PC-3 (cell line): ENCODE measurements at regions not wholly inside any gene's neighbourhood (a gene's known extent, or its start where the extent isn't known, plus 50 kb on each side); places are given as distances from the start of the nearest gene placed in this dataset.

Source experiments
- ATAC-seq: fragments of 200-7000 bp; cut with Tn5 transposase; 2 replicates; pipeline ENCODE4 v1.9.1; 2020; ENCODE audit warnings: mild to moderate bottlenecking, moderate library complexity
- BruUV-seq: library from RNA; stranded (reverse); fragments of 400-500 nt; replicated peaks from 2 replicates; lab custom pipeline; 2021; lab: Mats Ljungman, UMichigan
- CTCF ChIA-PET: fragments of 300-600 bp; sonication (Branson Sonifier 250); formaldehyde crosslinking; loops from one replicate; lab custom pipeline; 2022; ENCODE audit warnings: antibody characterized with exemption; lab: Charles Lee
- POLR2A ChIA-PET: fragments of 300-600 bp; sonication (Branson Sonifier 250); formaldehyde crosslinking; loops from one replicate; lab custom pipeline; 2022; ENCODE audit warnings: antibody characterized with exemption; ENCODE audit not compliant: unreplicated experiment; lab: Charles Lee
- DNase-seq: peaks from one replicate; pipeline ENCODE4 v3.0.0-alpha.2; 2015
- H2AFZ ChIP-seq: fragments of 300-600 bp; sonication (generic); 2 replicates; pipeline ENCODE4 v1.6.0; 2016; ENCODE audit warnings: antibody characterized with exemption, low read length
- H3F3A ChIP-seq: fragments of 300-600 bp; sonication (generic); one replicate; pipeline ENCODE4 v1.6.0; 2017; ENCODE audit warnings: antibody characterized with exemption, low read length, control low read depth, mild to moderate bottlenecking; ENCODE audit not compliant: unreplicated experiment
- H3K27ac ChIP-seq: fragments of 300-600 bp; sonication (generic); 2 replicates; pipeline ENCODE4 v1.5.1; 2016; ENCODE audit warnings: mild to moderate bottlenecking, low read length
- H3K27me3 ChIP-seq: fragments of 300-600 bp; sonication (generic); 2 replicates; pipeline ENCODE4 v1.6.1; 2016; ENCODE audit warnings: low read length, mixed read lengths
- H3K36me3 ChIP-seq: fragments of 300-600 bp; sonication (generic); 2 replicates; pipeline ENCODE4 v1.6.1; 2016; ENCODE audit warnings: low read depth, mixed run types, low read length, mixed read lengths
- H3K4me1 ChIP-seq: fragments of 300-600 bp; sonication (generic); 2 replicates; pipeline ENCODE4 v1.5.1; 2016; ENCODE audit warnings: low read length; ENCODE audit not compliant: insufficient read depth
- H3K4me2 ChIP-seq: fragments of 300-600 bp; sonication (generic); 2 replicates; pipeline ENCODE4 v1.6.0; 2016; ENCODE audit warnings: low read length
- H3K4me3 ChIP-seq: fragments of 300-600 bp; sonication (generic); 2 replicates; pipeline ENCODE4 v1.5.1; 2016; ENCODE audit warnings: mild to moderate bottlenecking, low read length, mixed read lengths
- H3K79me2 ChIP-seq: fragments of 300-600 bp; sonication (generic); 2 replicates; pipeline ENCODE4 v1.6.1; 2017; ENCODE audit warnings: low read length, mixed read lengths
- H3K9ac ChIP-seq: fragments of 300-600 bp; sonication (generic); 2 replicates; pipeline ENCODE4 v1.6.0; 2016; ENCODE audit warnings: mild to moderate bottlenecking, low read length
- H3K9me2 ChIP-seq: fragments of 300-600 bp; sonication (generic); replicated peaks from 2 replicates; pipeline ENCODE4 v1.6.1; 2016; ENCODE audit warnings: mixed run types, low read length, mixed read lengths
- H3K9me3 ChIP-seq: fragments of 300-600 bp; sonication (generic); 2 replicates; pipeline ENCODE4 v1.6.1; 2016; ENCODE audit warnings: low read length, mixed read lengths
- H4K20me1 ChIP-seq: fragments of 300-600 bp; sonication (generic); 2 replicates; pipeline ENCODE4 v1.6.1; 2016; ENCODE audit warnings: low read length, mixed read lengths
- EZH2 ChIP-seq: fragments of 300-600 bp; sonication (generic); IDR thresholded peaks from one replicate; pipeline ENCODE4 v1.6.1; 2017; ENCODE audit warnings: antibody characterized with exemption, mild to moderate bottlenecking, low read length; ENCODE audit not compliant: unreplicated experiment
- EZH2phosphoT487 ChIP-seq: fragments of 300-600 bp; sonication (generic); IDR thresholded peaks from 2 replicates; pipeline ENCODE4 v1.6.1; 2018; ENCODE audit warnings: mild to moderate bottlenecking, antibody characterized with exemption, low read length, borderline replicate concordance
- intact Hi-C: fragments of 100-400 bp; cut with micrococcal nuclease; formaldehyde crosslinking; loops from 2 replicates; pipeline ENCODE4 v1.9.0; 2023
- TF ChIP-seq, protein P1 (sequence below): fragments of 300-600 bp; sonication (generic); conservative IDR thresholded peaks from 2 replicates; pipeline ENCODE4 v1.5.1; 2017; ENCODE audit warnings: antibody characterized with exemption, low read depth, mild to moderate bottlenecking, low read length

DNA sequence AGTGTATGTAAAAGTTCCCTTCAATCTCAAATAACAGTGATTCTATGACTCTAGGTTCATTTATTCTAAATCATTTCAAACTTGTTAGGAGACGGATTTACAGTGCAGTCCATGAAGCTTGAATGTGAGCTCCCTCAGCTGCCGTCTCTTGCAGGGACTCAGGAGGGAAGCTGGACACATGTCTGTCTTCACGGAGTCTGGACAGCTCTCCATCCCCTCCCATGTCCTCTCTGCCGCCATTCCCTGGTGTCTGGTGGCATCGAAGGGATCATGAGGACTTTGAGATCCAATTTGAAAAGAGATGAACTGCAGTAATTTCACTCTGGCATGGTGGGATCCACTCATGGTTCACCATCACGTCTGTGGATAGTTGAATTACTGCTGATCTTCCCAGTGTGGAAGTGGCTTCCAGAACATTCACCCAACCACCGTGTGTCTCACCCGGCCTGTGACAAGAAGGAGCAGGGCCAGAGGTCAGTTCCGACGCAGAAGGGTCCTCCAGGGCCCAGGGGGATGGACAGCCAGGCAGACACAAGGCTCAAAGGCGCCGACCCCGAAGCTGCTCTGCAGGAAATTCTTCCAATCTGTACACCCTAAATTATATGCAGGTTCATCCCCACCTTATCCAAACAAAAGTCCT, 370.1 kb downstream of the THBS2 start:
- H3K79me2 ChIP-seq, result no peaks in the 10 kb centered on the region
- no peaks in the 10 kb centered on the region for H3K9me2 ChIP-seq
- H3K9me3 ChIP-seq, result no peaks in the 10 kb centered on the region
- no peak for TF ChIP-seq EZH2phosphoT487
- TF ChIP-seq EZH2, result no peak
- TF ChIP-seq, protein P1, sequence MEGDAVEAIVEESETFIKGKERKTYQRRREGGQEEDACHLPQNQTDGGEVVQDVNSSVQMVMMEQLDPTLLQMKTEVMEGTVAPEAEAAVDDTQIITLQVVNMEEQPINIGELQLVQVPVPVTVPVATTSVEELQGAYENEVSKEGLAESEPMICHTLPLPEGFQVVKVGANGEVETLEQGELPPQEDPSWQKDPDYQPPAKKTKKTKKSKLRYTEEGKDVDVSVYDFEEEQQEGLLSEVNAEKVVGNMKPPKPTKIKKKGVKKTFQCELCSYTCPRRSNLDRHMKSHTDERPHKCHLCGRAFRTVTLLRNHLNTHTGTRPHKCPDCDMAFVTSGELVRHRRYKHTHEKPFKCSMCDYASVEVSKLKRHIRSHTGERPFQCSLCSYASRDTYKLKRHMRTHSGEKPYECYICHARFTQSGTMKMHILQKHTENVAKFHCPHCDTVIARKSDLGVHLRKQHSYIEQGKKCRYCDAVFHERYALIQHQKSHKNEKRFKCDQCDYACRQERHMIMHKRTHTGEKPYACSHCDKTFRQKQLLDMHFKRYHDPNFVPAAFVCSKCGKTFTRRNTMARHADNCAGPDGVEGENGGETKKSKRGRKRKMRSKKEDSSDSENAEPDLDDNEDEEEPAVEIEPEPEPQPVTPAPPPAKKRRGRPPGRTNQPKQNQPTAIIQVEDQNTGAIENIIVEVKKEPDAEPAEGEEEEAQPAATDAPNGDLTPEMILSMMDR, result no peak
- peaks cover 30% of the 10 kb centered on the region for H3K27me3 ChIP-seq
- CTCF ChIA-PET, result no interaction called here
- no peaks in the 10 kb centered on the region for H3K36me3 ChIP-seq
- H3K4me2 ChIP-seq, result no peak overlapping the region
- H3K27ac ChIP-seq, result no peak overlapping the region
- POLR2A ChIA-PET, result no interaction called here
- H4K20me1 ChIP-seq, result no peaks in the 10 kb centered on the region
- no TSS peak for BruUV-seq
- intact Hi-C loops, result no loop called here
- ATAC-seq (no peak), DNase-seq (no peak)
- H3K9ac ChIP-seq, result no peak overlapping the region
- no peak overlapping the region for H3K4me3 ChIP-seq
- no peaks in the 10 kb centered on the region for H3K4me1 ChIP-seq
- no peaks in the 10 kb centered on the region for H3F3A ChIP-seq
- no peak overlapping the region for H2AFZ ChIP-seq

DNA sequence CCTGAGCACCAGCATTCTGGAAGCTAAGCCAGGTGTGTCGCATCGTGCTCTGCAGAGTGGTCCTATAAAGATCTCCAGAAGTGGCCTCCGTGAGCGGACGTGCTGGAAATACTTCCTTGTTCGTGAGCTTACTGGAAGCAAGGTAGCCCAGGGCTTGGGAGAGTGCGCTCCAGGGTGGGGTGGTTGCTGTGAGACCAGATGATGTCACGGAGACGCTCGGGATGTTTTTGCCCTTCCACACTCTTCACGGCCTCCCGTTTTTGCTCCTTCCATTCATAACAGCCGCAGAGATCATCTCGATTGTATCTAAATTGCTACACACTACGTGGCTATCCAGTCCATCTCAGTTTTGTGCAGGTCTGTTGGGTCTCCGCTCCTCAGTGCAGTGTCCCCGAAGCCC, 373.4 kb downstream of the THBS2 start:
- TF ChIP-seq, protein P1, result no peak
- no peak for TF ChIP-seq EZH2
- TF ChIP-seq EZH2phosphoT487, result no peak
- Histone ChIP-seq H3K79me2 (no peaks in the 10 kb centered on the region), H3K9me3 (no peaks in the 10 kb centered on the region)

DNA sequence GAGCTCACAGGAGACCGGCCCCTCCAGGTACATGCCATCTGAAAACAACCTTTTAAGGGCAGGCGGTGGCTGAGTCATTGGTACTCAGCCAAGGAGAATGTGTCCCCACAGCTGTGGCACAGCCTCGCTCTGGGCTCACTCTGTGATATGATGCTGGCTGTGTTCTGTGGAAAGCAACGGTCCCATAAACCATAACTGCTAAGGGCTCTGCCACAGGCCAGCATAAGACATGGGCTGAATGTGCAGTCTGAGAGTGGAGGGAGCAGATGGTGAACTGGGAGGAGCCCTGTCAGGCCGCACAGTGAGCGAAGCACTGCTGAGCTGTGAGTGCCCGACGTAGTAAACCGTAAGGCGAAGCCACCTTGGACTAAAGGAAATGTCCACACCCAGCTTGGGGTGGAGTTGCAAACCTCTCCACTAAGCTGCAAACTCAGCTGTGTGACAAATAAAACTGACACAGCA, 375.8 kb downstream of the THBS2 start:
- DNase-seq, result peak; percentile 53
- Histone ChIP-seq H3K36me3 (no peaks in the 10 kb centered on the region), H3K9me2 (no peaks in the 10 kb centered on the region), H4K20me1 (no peaks in the 10 kb centered on the region), H3K27ac (no peak overlapping the region), H3K4me1 (no peaks in the 10 kb centered on the region), H3K4me2 (peak overlapping the region; percentile 44), H2AFZ (0 out of 2 replicates have a peak overlapping the region, but pooled peaks have one; percentile 26), H3K9me3 (no peaks in the 10 kb centered on the region), H3F3A (no peaks in the 10 kb centered on the region), H3K79me2 (no peaks in the 10 kb centered on the region), H3K4me3 (no peak overlapping the region), H3K9ac (no peak overlapping the region), H3K27me3 (peaks cover 20% of the 10 kb centered on the region)
- ChIA-PET POLR2A (no interaction called here), CTCF (no interaction called here)
- BruUV-seq, result no TSS peak
- ATAC-seq, result no peak
- intact Hi-C loops, result no loop called here
- TF ChIP-seq, protein P1, result no peak
- TF ChIP-seq EZH2 (no peak), EZH2phosphoT487 (no peak)

More for the DNA sequence above, 373.4 kb downstream of the THBS2 start:
- DNase-seq (no peak), ATAC-seq (no peak)
- Histone ChIP-seq H3F3A (no peaks in the 10 kb centered on the region), H2AFZ (no peak overlapping the region), H3K4me1 (no peaks in the 10 kb centered on the region), H3K9ac (no peak overlapping the region), H3K27ac (no peak overlapping the region), H3K4me3 (no peak overlapping the region), H3K36me3 (no peaks in the 10 kb centered on the region), H3K4me2 (no peak overlapping the region), H3K27me3 (peaks cover 30% of the 10 kb centered on the region), H3K9me2 (no peaks in the 10 kb centered on the region), H4K20me1 (no peaks in the 10 kb centered on the region)
- intact Hi-C loops, result no loop called here
- POLR2A ChIA-PET, result no interaction called here
- no TSS peak for BruUV-seq
- CTCF ChIA-PET, result no interaction called here
